ENCODE measurements at regions not wholly inside any gene's neighbourhood (a gene's known extent, or its start where the extent isn't known, plus 50 kb on each side); places are given as distances from the start of the nearest gene placed in this dataset.

DNA sequence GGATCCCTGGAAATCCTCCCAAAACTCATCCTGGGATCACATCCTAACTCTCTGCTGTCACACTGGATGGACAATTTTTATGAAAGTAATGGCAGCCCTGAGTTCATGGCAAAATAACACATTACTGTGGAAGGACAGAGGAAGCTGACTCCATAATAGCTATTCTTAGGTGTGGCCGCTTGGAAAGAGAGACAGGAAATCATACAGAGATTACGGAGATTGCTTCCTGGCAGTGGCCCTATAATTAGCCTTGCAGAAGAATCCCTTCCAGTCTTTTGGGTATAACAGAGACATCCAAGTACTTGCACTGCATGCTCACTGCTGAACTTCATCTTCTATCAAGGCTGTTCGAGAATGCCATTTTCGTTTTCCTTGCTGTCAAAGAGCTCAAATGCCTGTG is 133.1 kb upstream of the VCX start:
- TF ChIP-seq HDAC2 (IDR thresholded peaks at IDR 0.05) = no peak
- no peak overlapping the region for H3K27ac ChIP-seq
- 13% methylated on average over 4 of the region's 4 CpGs for WGBS (ENCODE audit: missing lambda C conversion rate)
- H3K4me1 ChIP-seq = no peaks in the 10 kb centered on the region
- DNase-seq (ENCODE audit: low read depth in 1 of 2, low spot score in 1 of 2) = no peak
- CTCF ChIA-PET = no interaction called here
- no peaks in the 10 kb centered on the region for H3K9me3 ChIP-seq
- POLR2A ChIA-PET = no interaction called here
- FAIRE-seq = peak; percentile 7
- H3K4me3 ChIP-seq = no peak overlapping the region
- no peak for ATAC-seq
- H3K4me2 ChIP-seq = no peak overlapping the region

- ChIA-PET POLR2A (no interaction called here), CTCF (interaction anchor here (0.8 kb wide), 1 partner anchor 1369 kb away, joined by 3 read pairs; no protein-coding TSS in a partner anchor)
- DNase-seq (ENCODE audit: low read depth in 1 of 2, low spot score in 1 of 2) (peak in 1 of 2 experiments; percentile 2), FAIRE-seq (peak; percentile 85), ATAC-seq (no peak)
- H3K27ac ChIP-seq = no peak overlapping the region
- no peak overlapping the region for H3K4me3 ChIP-seq
- H3K9me3 ChIP-seq = no peaks in the 10 kb centered on the region
- H3K4me2 ChIP-seq = no peak overlapping the region
- TF ChIP-seq HOXB13 (CRISPR knock-in tag; IDR thresholded peaks at IDR 0.05; ENCODE audit: low read depth) (no peak), GATA3 (IDR thresholded peaks at IDR 0.05; ENCODE audit: borderline replicate concordance) (no peak), RAD21 (conservative IDR thresholded peaks at IDR 0.05 in 1 of 2, IDR thresholded peaks at IDR 0.05 in 1 of 2) (0 out of 5 replicates have a peak, but pooled peaks of 1 of the 2 experiments have one; percentile 11), CBX2 (IDR thresholded peaks at IDR 0.05; ENCODE audit: borderline replicate concordance, low read depth) (no peak)
- H3K4me1 ChIP-seq = no peaks in the 10 kb centered on the region
Measured at GRCh38 chrX:7706032-7706431, 136.9 kb upstream of the VCX start.

- Histone ChIP-seq H3K9me3 (no peaks in the 10 kb centered on the region), H3K4me1 (no peaks in the 10 kb centered on the region), H3K4me3 (no peak overlapping the region), H3K4me2 (no peak overlapping the region), H3K27ac (no peak overlapping the region)
- ChIA-PET POLR2A (no interaction called here), CTCF (no interaction called here)
- no peak for ATAC-seq
- TF ChIP-seq NPAS2 (CRISPR knock-in tag; IDR thresholded peaks at IDR 0.05; ENCODE audit: borderline replicate concordance) (no peak), MAX (IDR thresholded peaks at IDR 0.05) (no peak), NR3C1 (IDR thresholded peaks at IDR 0.05) (no peak), TP53 (CRISPR knock-in tag; IDR thresholded peaks at IDR 0.05) (no peak), ZC3H11A (IDR thresholded peaks at IDR 0.05) (no peak), HOXA7 (CRISPR knock-in tag; IDR thresholded peaks at IDR 0.05) (no peak)
- TF ChIP-seq, protein P1, sequence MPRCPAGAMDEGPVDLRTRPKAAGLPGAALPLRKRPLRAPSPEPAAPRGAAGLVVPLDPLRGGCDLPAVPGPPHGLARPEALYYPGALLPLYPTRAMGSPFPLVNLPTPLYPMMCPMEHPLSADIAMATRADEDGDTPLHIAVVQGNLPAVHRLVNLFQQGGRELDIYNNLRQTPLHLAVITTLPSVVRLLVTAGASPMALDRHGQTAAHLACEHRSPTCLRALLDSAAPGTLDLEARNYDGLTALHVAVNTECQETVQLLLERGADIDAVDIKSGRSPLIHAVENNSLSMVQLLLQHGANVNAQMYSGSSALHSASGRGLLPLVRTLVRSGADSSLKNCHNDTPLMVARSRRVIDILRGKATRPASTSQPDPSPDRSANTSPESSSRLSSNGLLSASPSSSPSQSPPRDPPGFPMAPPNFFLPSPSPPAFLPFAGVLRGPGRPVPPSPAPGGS (IDR thresholded peaks at IDR 0.05) = no peak
- 5% methylated on average over 4 of the region's 4 CpGs for WGBS (ENCODE audit: missing lambda C conversion rate)
- no peak for DNase-seq (ENCODE audit: low read depth in 1 of 2, low spot score in 1 of 2)
- no peak for FAIRE-seq
Measured at GRCh38 chrX:7704205-7704604, 138.8 kb upstream of the VCX start.

- TF ChIP-seq RNF2 (IDR thresholded peaks at IDR 0.05; ENCODE audit: borderline replicate concordance, low read depth) = no peak
- TF ChIP-seq CEBPB (IDR thresholded peaks at IDR 0.05) = no peak
- no peak for TF ChIP-seq ZC3H11A (IDR thresholded peaks at IDR 0.05)
- no peak for TF ChIP-seq ZFP36 (IDR thresholded peaks at IDR 0.05; ENCODE audit: borderline replicate concordance, partially characterized antibody)
- no peak for TF ChIP-seq SREBF2 (IDR thresholded peaks at IDR 0.05)
- TF ChIP-seq ZNF302 (CRISPR knock-in tag; IDR thresholded peaks at IDR 0.05) = no peak
- TF ChIP-seq FOSL2 (IDR thresholded peaks at IDR 0.05) = no peak
- TF ChIP-seq FOSL2 (CRISPR knock-in tag; IDR thresholded peaks at IDR 0.05) = no peak
- TF ChIP-seq ELK1 (IDR thresholded peaks at IDR 0.05; ENCODE audit: low read depth, low read length) = no peak
- no peak for TF ChIP-seq HDAC2 (IDR thresholded peaks at IDR 0.05)
- no peak for TF ChIP-seq HEYL (CRISPR knock-in tag; IDR thresholded peaks at IDR 0.05)
- no peak for TF ChIP-seq BHLHE40 (IDR thresholded peaks at IDR 0.05; ENCODE audit: low read depth, low read length)
- TF ChIP-seq ZSCAN20 (CRISPR knock-in tag; IDR thresholded peaks at IDR 0.05) = no peak
- no peak for TF ChIP-seq MYC (IDR thresholded peaks at IDR 0.05; ENCODE audit: borderline replicate concordance, low read length)
- no peak for TF ChIP-seq JUNB (IDR thresholded peaks at IDR 0.05)
- TF ChIP-seq RFX5 (IDR thresholded peaks at IDR 0.05) = no peak
- TF ChIP-seq POLR2AphosphoS2 (conservative IDR thresholded peaks at IDR 0.05; ENCODE audit: low read length) = no peak
- no peak for TF ChIP-seq CHD2 (IDR thresholded peaks at IDR 0.05; ENCODE audit: low read length, partially characterized antibody)
- no peak for TF ChIP-seq KDM5A (IDR thresholded peaks at IDR 0.05)
- TF ChIP-seq NFE2L2 (conservative IDR thresholded peaks at IDR 0.05; ENCODE audit: low read length) = no peak
- TF ChIP-seq RAD21 (conservative IDR thresholded peaks at IDR 0.05 in 1 of 2, IDR thresholded peaks at IDR 0.05 in 1 of 2) = no peak
Measured at GRCh38 chrX:7698248-7698647, 144.7 kb upstream of the VCX start.

More at GRCh38 chrX:7698248-7698647, 144.7 kb upstream of the VCX start:
- H3K4me1 ChIP-seq = no peaks in the 10 kb centered on the region
- no peak overlapping the region for H3K4me2 ChIP-seq
- H3K9me3 ChIP-seq = no peaks in the 10 kb centered on the region
- WGBS (ENCODE audit: missing lambda C conversion rate) = 25% methylated on average over 2 of the region's 2 CpGs
- no peak overlapping the region for H3K27ac ChIP-seq
- DNase-seq (ENCODE audit: low read depth in 1 of 2, low spot score in 1 of 2) (no peak), FAIRE-seq (no peak), ATAC-seq (no peak)
- ChIA-PET CTCF (no interaction called here), POLR2A (no interaction called here)
- no peak overlapping the region for H3K4me3 ChIP-seq
